SK-N-SH treated with all-trans-retinoic acid at 6 μM for 48 hours (cell line): ENCODE measurements at regions not wholly inside any gene's neighbourhood (a gene's known extent, or its start where the extent isn't known, plus 50 kb on each side); places are given as distances from the start of the nearest gene placed in this dataset.

Experiments used
- ATAC-seq: fragments of 200-7000 bp; cut with Tn5 transposase; 3 replicates; pipeline ENCODE4 v1.9.1; 2020; ENCODE audit warnings: mild to moderate bottlenecking, moderate library complexity
- ARNTL ChIP-seq: fragments of 450-650 bp; formaldehyde crosslinking; IDR thresholded peaks from 2 replicates; pipeline ENCODE4 v1.5.0; 2020; ENCODE audit warnings: low read depth, mild to moderate bottlenecking, moderate library complexity, borderline replicate concordance
- BACH2 ChIP-seq: fragments of 250-450 bp; sonication (Bioruptor Pico); IDR thresholded peaks from 2 replicates; pipeline ENCODE4 v1.9.0; 2021; ENCODE audit warnings: mild to moderate bottlenecking, borderline replicate concordance
- CREB5 ChIP-seq: fragments of 250-450 bp; sonication (Bioruptor Pico); IDR thresholded peaks from 2 replicates; pipeline ENCODE4 v1.5.1; 2020; ENCODE audit warnings: low read depth, mild to moderate bottlenecking, moderate library complexity
- CSRNP3 ChIP-seq: fragments of 250-450 bp; sonication (Bioruptor Pico); IDR thresholded peaks from 2 replicates; pipeline ENCODE4 v1.5.1; 2021; ENCODE audit warnings: mild to moderate bottlenecking, moderate library complexity
- ESRRG ChIP-seq: fragments of 250-450 bp; sonication (Bioruptor Pico); IDR thresholded peaks from 2 replicates; pipeline ENCODE4 v1.6.1; 2021; ENCODE audit warnings: mild to moderate bottlenecking
- GLIS3 ChIP-seq: fragments of 250-450 bp; sonication (Bioruptor Pico); IDR thresholded peaks from 2 replicates; pipeline ENCODE4 v1.5.0; 2020; ENCODE audit warnings: mild to moderate bottlenecking, moderate library complexity
- ISL1 ChIP-seq: fragments of 250-450 bp; sonication (Bioruptor Pico); IDR thresholded peaks from 2 replicates; pipeline ENCODE4 v2.1.2; 2022; ENCODE audit warnings: mild to moderate bottlenecking, moderate library complexity
- OSR1 ChIP-seq: fragments of 250-450 bp; sonication (Bioruptor Pico); IDR thresholded peaks from 2 replicates; pipeline ENCODE4 v1.8.0; 2022; ENCODE audit warnings: moderate library complexity, mild to moderate bottlenecking, inconsistent platforms
- PATZ1 ChIP-seq: fragments of 250-450 bp; sonication (Bioruptor Pico); IDR thresholded peaks from 2 replicates; pipeline ENCODE4 v1.8.0; 2020; ENCODE audit warnings: mild to moderate bottlenecking, moderate library complexity, borderline replicate concordance
- RARB ChIP-seq: fragments of 250-450 bp; sonication (Bioruptor Pico); IDR thresholded peaks from 2 replicates; pipeline ENCODE4 v1.8.0; 2021; ENCODE audit warnings: mild to moderate bottlenecking, moderate library complexity
- SNAI2 ChIP-seq: fragments of 250-450 bp; sonication (Bioruptor Pico); IDR thresholded peaks from 2 replicates; pipeline ENCODE4 v1.5.0; 2020; ENCODE audit warnings: mild to moderate bottlenecking, moderate library complexity
- TCF4 ChIP-seq: fragments of 250-450 bp; sonication (Bioruptor Pico); IDR thresholded peaks from 2 replicates; pipeline ENCODE4 v1.8.0; 2021; ENCODE audit warnings: mild to moderate bottlenecking, moderate library complexity, borderline replicate concordance
- TOX ChIP-seq: fragments of 250-450 bp; sonication (Bioruptor Pico); IDR thresholded peaks from 2 replicates; pipeline ENCODE4 v1.8.0; 2021; ENCODE audit warnings: mild to moderate bottlenecking, moderate library complexity, borderline replicate concordance
- ZC3H10 ChIP-seq: fragments of 250-450 bp; sonication (Bioruptor Pico); IDR thresholded peaks from 2 replicates; pipeline ENCODE4 v1.5.1; 2021; ENCODE audit warnings: mild to moderate bottlenecking, moderate library complexity
- ZFP3 ChIP-seq: fragments of 250-450 bp; sonication (Bioruptor Pico); IDR thresholded peaks from 2 replicates; pipeline ENCODE4 v1.5.0; 2020; ENCODE audit warnings: mild to moderate bottlenecking, moderate library complexity
- ZFP30 ChIP-seq: fragments of 450-650 bp; formaldehyde crosslinking; IDR thresholded peaks from 2 replicates; pipeline ENCODE4 v1.5.0; 2022; ENCODE audit warnings: mild to moderate bottlenecking, moderate library complexity
- ZNF565 ChIP-seq: fragments of 450-650 bp; formaldehyde crosslinking; conservative IDR thresholded peaks from 2 replicates; pipeline ENCODE4 v1.5.0; 2020; ENCODE audit warnings: low read depth, mild to moderate bottlenecking, moderate library complexity
- ZNF70 ChIP-seq: fragments of 450-650 bp; formaldehyde crosslinking; IDR thresholded peaks from 2 replicates; pipeline ENCODE4 v1.5.0; 2020; ENCODE audit warnings: mild to moderate bottlenecking, moderate library complexity
- ZNF8 ChIP-seq: fragments of 450-650 bp; formaldehyde crosslinking; IDR thresholded peaks from 2 replicates; pipeline ENCODE4 v1.5.0; 2020; ENCODE audit warnings: mild to moderate bottlenecking, moderate library complexity
- TF ChIP-seq, protein P1 (sequence below): fragments of 250-450 bp; sonication (Bioruptor Pico); IDR thresholded peaks from 2 replicates; pipeline ENCODE4 v1.8.0; 2021; ENCODE audit warnings: low read depth, mild to moderate bottlenecking, moderate library complexity, borderline replicate concordance
- TF ChIP-seq, protein P2 (sequence below): fragments of 250-450 bp; sonication (Bioruptor Pico); IDR thresholded peaks from 2 replicates; pipeline ENCODE4 v1.5.0; 2020; ENCODE audit warnings: mild to moderate bottlenecking, moderate library complexity

DNA sequence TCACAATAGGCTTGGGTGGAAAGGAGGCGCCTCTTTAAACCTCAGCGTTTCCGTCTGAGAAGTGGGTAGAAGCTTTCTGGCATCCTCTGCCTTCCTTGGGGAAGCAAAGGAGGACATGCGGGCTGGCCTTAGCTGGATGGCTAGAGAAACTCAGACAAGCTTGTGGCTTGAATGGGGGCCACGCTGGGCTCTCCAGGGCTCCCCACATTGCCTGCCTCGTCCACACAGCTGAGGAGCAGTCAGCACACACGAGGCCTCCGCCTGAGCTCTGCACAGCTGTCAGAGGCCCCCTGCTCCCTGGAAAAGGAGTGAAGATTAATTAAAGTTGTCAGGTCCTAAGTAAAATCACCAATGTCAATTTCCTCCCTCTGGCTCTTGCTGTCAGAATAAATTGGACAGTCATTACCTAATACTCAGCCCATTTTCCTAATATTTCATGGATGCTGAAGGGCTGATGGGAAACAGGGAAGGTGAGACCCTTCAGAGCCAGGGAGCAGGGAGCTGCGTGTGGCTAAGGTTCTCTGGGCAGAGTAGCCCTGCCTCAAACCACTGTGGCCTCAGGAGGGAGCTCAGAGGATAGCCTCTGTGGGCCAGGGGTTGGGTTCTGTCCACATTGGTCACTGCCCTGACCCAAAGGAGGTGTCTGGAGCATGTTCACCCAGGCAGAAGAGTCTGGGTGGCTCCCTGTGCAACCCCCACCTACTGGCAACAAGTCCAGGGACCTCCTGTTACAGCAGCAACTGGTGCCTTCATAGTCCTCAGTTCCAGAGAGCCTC is 118.3 kb upstream of the CD82 start:
- ATAC-seq, result no peak
- TF ChIP-seq SNAI2 (CRISPR knock-in tag) (no peak), TCF4 (CRISPR knock-in tag) (no peak), TOX (CRISPR knock-in tag) (no peak), ARNTL (no peak), ZC3H10 (CRISPR knock-in tag) (no peak), ISL1 (CRISPR knock-in tag) (no peak), CREB5 (CRISPR knock-in tag) (no peak), PATZ1 (CRISPR knock-in tag) (no peak), GLIS3 (CRISPR knock-in tag) (no peak)

- no peak for ATAC-seq
- no peak for TF ChIP-seq ZFP3 (CRISPR knock-in tag)
- TF ChIP-seq, protein P1, sequence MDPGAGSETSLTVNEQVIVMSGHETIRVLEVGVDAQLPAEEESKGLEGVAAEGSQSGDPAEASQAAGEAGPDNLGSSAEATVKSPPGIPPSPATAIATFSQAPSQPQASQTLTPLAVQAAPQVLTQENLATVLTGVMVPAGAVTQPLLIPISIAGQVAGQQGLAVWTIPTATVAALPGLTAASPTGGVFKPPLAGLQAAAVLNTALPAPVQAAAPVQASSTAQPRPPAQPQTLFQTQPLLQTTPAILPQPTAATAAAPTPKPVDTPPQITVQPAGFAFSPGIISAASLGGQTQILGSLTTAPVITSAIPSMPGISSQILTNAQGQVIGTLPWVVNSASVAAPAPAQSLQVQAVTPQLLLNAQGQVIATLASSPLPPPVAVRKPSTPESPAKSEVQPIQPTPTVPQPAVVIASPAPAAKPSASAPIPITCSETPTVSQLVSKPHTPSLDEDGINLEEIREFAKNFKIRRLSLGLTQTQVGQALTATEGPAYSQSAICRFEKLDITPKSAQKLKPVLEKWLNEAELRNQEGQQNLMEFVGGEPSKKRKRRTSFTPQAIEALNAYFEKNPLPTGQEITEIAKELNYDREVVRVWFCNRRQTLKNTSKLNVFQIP, result no peak
- no peak for TF ChIP-seq CREB5 (CRISPR knock-in tag)
- TF ChIP-seq ZNF8 (CRISPR knock-in tag), result no peak
- TF ChIP-seq TOX (CRISPR knock-in tag), result no peak
- TF ChIP-seq ZFP30 (CRISPR knock-in tag), result no peak
- no peak for TF ChIP-seq ARNTL
- TF ChIP-seq ESRRG (CRISPR knock-in tag), result no peak
- TF ChIP-seq SNAI2 (CRISPR knock-in tag), result no peak
- no peak for TF ChIP-seq CSRNP3 (CRISPR knock-in tag)
Observed at GRCh38 chr11:44450295-44450932, 115.0 kb upstream of the CD82 start.

DNA sequence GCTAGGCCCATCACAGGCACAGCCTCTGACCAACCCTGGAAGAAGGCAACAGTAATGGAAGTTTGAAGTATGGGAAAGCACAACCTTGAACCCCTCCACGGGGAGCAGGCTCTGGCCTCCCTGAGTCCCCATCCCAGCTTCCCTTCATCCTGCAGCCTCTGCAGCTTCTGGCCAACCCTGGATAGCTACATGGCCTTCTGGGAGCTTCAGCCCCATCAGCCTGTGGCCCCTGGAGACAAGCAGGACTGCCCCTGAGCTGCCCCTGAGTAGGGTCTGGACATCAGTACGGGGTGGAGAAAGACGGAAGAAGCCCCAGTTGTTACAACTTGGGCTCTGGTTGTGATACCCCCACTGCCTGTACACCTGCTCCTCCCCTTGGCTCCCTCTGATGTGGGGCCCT is 113.8 kb upstream of the CD82 start:
- no peak for ATAC-seq
- TF ChIP-seq ZNF70 (CRISPR knock-in tag), result no peak
- no peak for TF ChIP-seq RARB (CRISPR knock-in tag)
- TF ChIP-seq ESRRG (CRISPR knock-in tag), result no peak
- TF ChIP-seq, protein P2, sequence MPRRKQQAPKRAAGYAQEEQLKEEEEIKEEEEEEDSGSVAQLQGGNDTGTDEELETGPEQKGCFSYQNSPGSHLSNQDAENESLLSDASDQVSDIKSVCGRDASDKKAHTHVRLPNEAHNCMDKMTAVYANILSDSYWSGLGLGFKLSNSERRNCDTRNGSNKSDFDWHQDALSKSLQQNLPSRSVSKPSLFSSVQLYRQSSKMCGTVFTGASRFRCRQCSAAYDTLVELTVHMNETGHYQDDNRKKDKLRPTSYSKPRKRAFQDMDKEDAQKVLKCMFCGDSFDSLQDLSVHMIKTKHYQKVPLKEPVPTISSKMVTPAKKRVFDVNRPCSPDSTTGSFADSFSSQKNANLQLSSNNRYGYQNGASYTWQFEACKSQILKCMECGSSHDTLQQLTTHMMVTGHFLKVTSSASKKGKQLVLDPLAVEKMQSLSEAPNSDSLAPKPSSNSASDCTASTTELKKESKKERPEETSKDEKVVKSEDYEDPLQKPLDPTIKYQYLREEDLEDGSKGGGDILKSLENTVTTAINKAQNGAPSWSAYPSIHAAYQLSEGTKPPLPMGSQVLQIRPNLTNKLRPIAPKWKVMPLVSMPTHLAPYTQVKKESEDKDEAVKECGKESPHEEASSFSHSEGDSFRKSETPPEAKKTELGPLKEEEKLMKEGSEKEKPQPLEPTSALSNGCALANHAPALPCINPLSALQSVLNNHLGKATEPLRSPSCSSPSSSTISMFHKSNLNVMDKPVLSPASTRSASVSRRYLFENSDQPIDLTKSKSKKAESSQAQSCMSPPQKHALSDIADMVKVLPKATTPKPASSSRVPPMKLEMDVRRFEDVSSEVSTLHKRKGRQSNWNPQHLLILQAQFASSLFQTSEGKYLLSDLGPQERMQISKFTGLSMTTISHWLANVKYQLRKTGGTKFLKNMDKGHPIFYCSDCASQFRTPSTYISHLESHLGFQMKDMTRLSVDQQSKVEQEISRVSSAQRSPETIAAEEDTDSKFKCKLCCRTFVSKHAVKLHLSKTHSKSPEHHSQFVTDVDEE, result no peak
- TF ChIP-seq ISL1 (CRISPR knock-in tag), result no peak
- no peak for TF ChIP-seq ZNF565 (CRISPR knock-in tag)
- TF ChIP-seq BACH2 (CRISPR knock-in tag), result no peak
- no peak for TF ChIP-seq OSR1 (CRISPR knock-in tag)
